ENCODE measurements at regions not wholly inside any gene's neighbourhood (a gene's known extent, or its start where the extent isn't known, plus 50 kb on each side); places are given as distances from the start of the nearest gene placed in this dataset.

DNA sequence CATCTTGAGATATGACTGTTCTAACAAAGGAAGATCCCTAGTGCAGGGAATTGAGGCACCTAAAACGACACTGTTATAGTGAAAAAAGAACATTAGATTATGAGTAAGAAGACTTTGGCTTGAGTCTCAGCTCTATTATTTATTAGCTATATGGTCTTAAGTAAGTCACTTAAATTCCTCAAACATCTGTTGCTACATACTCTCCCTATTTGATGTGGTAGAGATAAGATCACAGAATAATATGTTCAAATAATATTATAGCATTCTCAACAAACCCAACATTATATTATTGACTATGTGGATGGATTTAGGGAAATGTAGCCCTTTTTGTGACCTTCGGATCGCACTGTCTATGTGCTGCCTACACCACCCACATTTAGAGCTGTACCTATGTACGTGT is 136.9 kb downstream of the P2RY1 start:
- H3K4me3 Mint-ChIP-seq (ENCODE audit: unreplicated experiment) = no peak overlapping the region
- no peaks in the 10 kb centered on the region for H3K36me3 Mint-ChIP-seq (ENCODE audit: low read depth)
- H3K27ac Mint-ChIP-seq (ENCODE audit: unreplicated experiment) = no peak overlapping the region
- peaks cover 3% of the 10 kb centered on the region for H3K27me3 Mint-ChIP-seq (ENCODE audit: low read depth)
- no peak for DNase-seq (ENCODE audit: low spot score)
- H3K9me3 Mint-ChIP-seq (ENCODE audit: low read depth) = no peaks in the 10 kb centered on the region
- no peaks in the 10 kb centered on the region for H3K4me1 Mint-ChIP-seq (ENCODE audit: low read depth)
- TF ChIP-seq, protein P1, sequence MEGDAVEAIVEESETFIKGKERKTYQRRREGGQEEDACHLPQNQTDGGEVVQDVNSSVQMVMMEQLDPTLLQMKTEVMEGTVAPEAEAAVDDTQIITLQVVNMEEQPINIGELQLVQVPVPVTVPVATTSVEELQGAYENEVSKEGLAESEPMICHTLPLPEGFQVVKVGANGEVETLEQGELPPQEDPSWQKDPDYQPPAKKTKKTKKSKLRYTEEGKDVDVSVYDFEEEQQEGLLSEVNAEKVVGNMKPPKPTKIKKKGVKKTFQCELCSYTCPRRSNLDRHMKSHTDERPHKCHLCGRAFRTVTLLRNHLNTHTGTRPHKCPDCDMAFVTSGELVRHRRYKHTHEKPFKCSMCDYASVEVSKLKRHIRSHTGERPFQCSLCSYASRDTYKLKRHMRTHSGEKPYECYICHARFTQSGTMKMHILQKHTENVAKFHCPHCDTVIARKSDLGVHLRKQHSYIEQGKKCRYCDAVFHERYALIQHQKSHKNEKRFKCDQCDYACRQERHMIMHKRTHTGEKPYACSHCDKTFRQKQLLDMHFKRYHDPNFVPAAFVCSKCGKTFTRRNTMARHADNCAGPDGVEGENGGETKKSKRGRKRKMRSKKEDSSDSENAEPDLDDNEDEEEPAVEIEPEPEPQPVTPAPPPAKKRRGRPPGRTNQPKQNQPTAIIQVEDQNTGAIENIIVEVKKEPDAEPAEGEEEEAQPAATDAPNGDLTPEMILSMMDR (IDR thresholded peaks at IDR 0.05) = no peak

DNA sequence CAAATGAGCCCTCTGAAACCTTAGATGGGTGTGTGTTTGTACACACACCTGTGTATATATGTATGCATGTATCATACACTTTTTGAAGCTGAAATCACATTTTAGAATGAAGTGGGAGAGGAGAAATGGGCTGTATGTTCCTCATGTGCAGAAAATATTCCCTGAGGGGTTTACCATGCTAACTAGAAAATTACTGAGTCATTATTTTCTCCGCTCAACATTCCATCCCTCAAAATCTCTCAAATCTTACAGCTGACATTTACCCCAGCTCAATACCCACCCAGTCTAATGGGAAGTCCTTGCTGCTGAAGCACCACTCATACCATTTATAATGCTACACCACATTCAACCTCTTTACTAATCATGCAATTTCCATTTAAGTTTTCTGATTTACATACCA is 138.6 kb downstream of the P2RY1 start:
- Mint-ChIP-seq H3K36me3 (ENCODE audit: low read depth) (no peaks in the 10 kb centered on the region), H3K27ac (ENCODE audit: unreplicated experiment) (no peak overlapping the region), H3K4me3 (ENCODE audit: unreplicated experiment) (no peak overlapping the region), H3K27me3 (ENCODE audit: low read depth) (peaks cover 3% of the 10 kb centered on the region), H3K4me1 (ENCODE audit: low read depth) (no peaks in the 10 kb centered on the region), H3K9me3 (ENCODE audit: low read depth) (no peaks in the 10 kb centered on the region)
- no peak for DNase-seq (ENCODE audit: low spot score)
- TF ChIP-seq, protein P1 (IDR thresholded peaks at IDR 0.05) = no peak

DNA sequence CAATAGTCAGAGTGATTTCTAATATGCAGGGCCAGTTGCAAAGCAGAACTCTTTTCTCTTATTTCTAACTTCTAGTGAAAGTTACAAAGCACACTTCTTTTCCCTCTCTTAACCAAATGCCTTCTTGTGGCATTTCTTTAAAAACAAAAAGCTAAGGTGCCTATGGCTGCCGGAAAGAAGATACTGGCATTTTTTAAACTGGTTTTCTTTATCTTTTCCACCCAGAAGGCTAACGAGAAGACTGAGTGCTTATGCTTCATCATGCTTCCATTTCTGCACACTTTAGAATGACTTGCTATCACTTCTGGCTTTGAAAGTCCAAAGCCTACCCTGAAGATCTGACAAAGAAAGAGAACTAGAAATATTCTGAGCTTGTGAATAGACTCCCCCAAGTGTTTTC is 141.3 kb downstream of the P2RY1 start:
- Mint-ChIP-seq H3K4me3 (ENCODE audit: unreplicated experiment) (no peak overlapping the region), H3K9me3 (ENCODE audit: low read depth) (peaks cover under 1% of the 10 kb centered on the region), H3K36me3 (ENCODE audit: low read depth) (no peaks in the 10 kb centered on the region), H3K27me3 (ENCODE audit: low read depth) (peaks cover 5% of the 10 kb centered on the region), H3K4me1 (ENCODE audit: low read depth) (no peaks in the 10 kb centered on the region), H3K27ac (ENCODE audit: unreplicated experiment) (no peak overlapping the region)
- TF ChIP-seq, protein P1 (IDR thresholded peaks at IDR 0.05) = no peak
- DNase-seq (ENCODE audit: low spot score) = no peak

DNA sequence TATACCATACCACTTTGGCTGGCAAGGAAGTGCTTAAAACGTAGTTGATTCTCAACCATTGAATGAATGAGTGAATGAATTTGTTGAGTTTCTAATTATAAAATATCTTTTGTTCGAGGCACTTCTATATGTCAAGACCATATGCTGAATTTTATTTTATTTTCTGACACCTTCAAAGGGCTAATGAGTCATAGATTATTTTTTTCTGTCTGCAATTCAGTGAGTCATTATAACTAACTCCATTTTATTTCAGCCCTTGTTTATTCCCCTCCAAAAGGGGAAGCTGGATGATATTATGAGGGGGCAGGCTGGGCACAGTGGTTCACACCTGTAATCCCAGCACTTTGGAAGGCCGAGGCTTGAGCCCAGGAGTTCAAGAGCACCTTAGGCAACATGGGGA is 142.4 kb downstream of the P2RY1 start:
- DNase-seq (ENCODE audit: low spot score) = no peak
- TF ChIP-seq, protein P1 (IDR thresholded peaks at IDR 0.05) = no peak
- Mint-ChIP-seq H3K36me3 (ENCODE audit: low read depth) (no peaks in the 10 kb centered on the region), H3K27me3 (ENCODE audit: low read depth) (peaks cover 9% of the 10 kb centered on the region), H3K4me1 (ENCODE audit: low read depth) (no peaks in the 10 kb centered on the region), H3K4me3 (ENCODE audit: unreplicated experiment) (no peak overlapping the region), H3K27ac (ENCODE audit: unreplicated experiment) (no peak overlapping the region), H3K9me3 (ENCODE audit: low read depth) (peaks cover 5% of the 10 kb centered on the region)

DNA sequence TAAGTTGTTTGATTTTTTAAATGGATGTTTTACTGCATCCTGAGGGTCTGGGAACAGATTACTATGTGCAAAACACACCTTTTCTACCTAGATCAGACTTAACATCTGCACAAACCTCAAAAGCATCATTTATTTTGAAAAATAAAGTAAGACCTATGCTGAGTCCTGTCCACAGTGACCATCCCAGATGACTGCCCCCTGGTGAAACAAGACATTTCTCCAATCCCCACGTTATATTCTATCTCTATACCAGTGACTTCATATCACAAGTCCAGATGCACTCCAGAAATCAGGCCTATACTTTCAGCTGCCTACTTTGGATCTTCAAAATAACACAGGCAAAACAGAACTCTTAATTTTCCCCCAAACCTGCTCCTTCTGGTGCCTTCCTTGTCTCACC is 143.2 kb downstream of the P2RY1 start:
- Mint-ChIP-seq H3K4me3 (ENCODE audit: unreplicated experiment) (no peak overlapping the region), H3K36me3 (ENCODE audit: low read depth) (no peaks in the 10 kb centered on the region), H3K27ac (ENCODE audit: unreplicated experiment) (no peak overlapping the region), H3K9me3 (ENCODE audit: low read depth) (peaks cover 5% of the 10 kb centered on the region), H3K4me1 (ENCODE audit: low read depth) (no peaks in the 10 kb centered on the region), H3K27me3 (ENCODE audit: low read depth) (peaks cover 15% of the 10 kb centered on the region)
- no peak for DNase-seq (ENCODE audit: low spot score)
- TF ChIP-seq, protein P1 (IDR thresholded peaks at IDR 0.05) = no peak
